Testis (tissue), 2 donors: ENCODE measurements at regions not wholly inside any gene's neighbourhood (a gene's known extent, or its start where the extent isn't known, plus 50 kb on each side); places are given as distances from the start of the nearest gene placed in this dataset.

Experiments used
- CTCF ChIP-seq, 3 experiments: fragments of 450-650 bp in 2 of 3; fragments of 200-600 bp in 1 of 3; sonication (generic) in 1 of 3; IDR thresholded peaks; one replicate each; pipeline ENCODE4 v1.5.1; 2016 to 2019; ENCODE audit warnings: antibody characterized with exemption in 3 of 3, mild to moderate bottlenecking in 2 of 3, moderate library complexity in 1 of 3
- POLR2A ChIP-seq: fragments of 450-650 bp; IDR thresholded peaks from one replicate; pipeline ENCODE4 v1.6.1; 2017; ENCODE audit warnings: antibody characterized with exemption, mild to moderate bottlenecking, moderate library complexity

DNA sequence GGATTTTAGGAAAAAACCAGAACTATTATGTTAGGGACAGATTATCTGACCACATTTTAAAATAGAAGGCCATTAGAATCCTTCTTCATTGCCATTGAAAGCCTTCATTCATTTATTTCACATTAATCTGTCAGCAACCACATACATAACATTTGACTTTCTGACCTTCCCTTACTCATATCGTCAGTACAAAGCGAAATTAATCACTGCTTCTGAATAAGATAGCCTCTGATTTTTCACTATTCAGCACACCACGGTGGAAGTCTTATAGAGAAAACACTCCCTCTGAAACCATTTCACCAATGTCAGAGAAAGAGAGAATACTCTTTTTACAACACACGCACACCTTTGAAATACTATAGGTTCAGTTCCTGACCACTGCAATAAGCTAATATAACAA lies 442.5 kb upstream of the ID4 start:
- TF ChIP-seq CTCF (IDR thresholded peaks at IDR 0.05) (no peak), POLR2A (no peak)
